HG02763 (cell line): ENCODE measurements at regions not wholly inside any gene's neighbourhood (a gene's known extent, or its start where the extent isn't known, plus 50 kb on each side); places are given as distances from the start of the nearest gene placed in this dataset.
"Not testable (repeated sequence)": the region's sequence is repeated elsewhere in the genome, so short reads cannot be mapped to it uniquely, and the experiment has no call there.

Experiments
- ATAC-seq: cut with Tn5 transposase; IDR thresholded peaks from one replicate; pipeline ENCODE4 v1.9.1; 2021; ENCODE audit warnings: mild to moderate bottlenecking, moderate library complexity; ENCODE audit not compliant: unreplicated experiment

DNA sequence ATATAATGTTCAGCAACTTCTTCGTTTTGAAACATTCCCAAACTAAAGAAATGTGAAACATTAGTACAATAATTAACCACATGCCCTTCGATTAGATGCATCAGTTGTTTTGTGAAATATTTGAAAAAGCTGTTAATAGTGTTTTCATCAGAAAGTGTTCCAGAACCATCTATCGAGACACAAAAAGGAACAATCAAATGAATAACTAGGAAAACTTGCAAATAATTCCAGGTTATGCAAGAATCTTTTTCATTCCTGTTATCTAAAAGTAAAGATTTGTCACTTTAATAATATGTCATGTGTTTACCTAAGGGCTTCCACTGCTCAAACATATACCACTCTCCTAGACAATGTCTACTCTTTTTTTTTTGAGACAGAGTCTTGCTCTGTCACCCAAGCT lies 904.2 kb upstream of the MIR17HG start:
- ATAC-seq = no peak

DNA sequence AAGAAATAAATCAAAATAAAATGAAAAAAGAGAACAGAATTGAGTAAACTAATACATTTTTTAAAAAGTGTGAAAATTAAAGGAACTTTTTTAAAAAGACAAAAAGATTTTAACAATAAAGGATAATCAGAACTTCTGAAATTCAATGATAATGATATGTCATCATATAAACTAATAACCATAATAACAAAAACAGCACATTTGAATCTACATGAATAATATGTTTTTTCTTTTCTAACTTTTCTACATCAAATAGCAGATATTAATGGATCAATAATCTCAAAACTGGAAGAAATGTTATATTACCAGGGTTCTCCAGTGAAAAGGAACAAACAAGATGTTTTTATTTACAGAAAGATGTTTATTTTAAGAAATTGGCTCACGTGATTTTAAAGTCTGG lies 903.3 kb upstream of the MIR17HG start:
- ATAC-seq = no peak

DNA sequence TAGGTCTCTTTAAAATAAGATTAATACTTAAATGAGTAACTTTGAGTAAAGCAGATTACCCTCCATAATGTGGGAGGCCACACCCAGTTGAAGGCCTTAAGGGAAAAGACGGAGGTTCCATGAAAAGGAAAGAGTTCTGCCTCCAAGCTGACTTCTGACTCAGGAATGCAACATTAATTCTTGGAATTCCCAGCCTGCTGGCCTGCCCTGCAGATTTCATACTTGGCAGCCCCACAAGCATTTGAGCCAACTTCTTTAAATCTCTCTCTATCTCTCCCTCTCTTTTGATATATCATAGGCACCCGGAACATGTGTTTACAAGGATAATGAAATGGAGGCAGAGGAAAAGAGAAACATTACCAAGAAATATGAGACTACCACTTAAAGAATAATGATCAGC lies 902.3 kb upstream of the MIR17HG start:
- ATAC-seq = no peak

DNA sequence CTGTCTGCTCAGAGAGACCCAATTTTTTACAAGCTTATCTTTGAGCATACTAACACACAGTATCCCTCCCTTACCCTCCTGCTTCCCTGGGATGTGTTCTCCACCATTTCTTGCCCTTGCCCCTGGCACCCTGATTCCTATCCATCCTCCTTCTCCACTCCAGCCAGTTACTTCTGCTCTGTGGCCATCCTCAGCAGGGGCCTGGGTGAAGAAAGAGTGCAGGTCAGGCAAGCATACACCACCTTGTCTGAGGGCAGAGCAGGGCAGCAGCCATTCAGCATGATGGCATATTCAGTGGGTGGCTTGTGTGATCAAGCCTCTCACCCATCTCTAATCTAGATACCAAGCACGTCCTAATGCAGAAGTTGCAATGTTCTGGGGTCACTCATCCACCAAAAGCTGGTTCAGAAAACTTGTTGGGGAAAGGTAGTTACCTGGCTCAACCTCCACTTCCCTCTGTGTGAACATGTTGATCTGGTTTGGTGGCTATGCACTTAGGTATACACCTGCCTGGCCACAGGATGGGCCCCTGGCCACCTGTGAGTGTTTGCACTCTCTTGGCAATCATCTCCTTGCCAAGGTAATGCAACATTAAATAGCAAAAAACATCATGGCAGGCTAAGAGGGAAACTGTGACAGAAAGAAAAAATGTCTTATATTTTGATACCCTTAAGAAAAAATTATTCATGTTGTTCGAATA lies 900.3 kb upstream of the MIR17HG start:
- ATAC-seq = no peak

DNA sequence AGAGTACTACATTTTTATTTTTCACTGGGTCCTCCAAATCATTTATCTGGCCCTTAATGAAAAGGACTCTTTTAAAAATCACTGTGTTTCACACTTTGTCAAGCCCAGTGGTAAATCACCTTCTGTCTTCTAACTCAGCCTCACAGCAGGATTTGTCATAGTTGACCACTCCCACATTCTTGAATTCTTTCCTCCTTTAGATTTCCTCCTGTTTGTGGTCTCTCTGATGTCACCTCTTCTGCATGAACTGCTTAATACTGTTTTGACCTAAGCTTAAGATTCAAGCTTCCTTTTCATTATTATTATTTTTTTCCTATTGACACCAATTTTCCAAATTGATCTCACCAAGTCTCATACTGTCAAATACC lies 899.8 kb upstream of the MIR17HG start:
- no peak for ATAC-seq

DNA sequence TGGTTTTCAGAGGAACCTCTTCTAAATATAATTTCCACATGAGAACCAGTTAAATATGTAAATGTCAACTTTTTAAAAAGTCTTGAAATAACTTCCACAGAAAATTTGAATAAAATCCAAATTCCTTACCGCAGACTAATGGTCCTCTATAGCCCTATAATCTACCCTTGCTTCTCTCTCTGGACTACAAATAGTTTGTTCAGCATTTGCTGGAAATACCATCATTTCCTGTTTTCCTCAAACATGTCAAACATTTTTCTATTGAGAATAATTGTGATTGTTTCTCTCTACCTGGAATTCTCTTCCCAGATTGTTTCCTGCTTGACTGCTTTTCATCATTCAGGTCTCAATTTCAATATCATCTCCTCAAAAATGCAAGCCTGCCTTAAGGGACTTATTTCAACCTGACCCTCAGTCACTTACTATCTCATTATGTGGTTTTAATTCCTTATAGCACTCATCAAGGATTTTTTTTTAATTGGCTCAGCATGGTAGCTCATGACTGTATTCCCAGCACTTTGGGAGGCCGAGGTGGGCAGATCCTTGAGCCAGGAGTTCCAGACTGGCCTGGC lies 898.9 kb upstream of the MIR17HG start:
- no peak for ATAC-seq

DNA sequence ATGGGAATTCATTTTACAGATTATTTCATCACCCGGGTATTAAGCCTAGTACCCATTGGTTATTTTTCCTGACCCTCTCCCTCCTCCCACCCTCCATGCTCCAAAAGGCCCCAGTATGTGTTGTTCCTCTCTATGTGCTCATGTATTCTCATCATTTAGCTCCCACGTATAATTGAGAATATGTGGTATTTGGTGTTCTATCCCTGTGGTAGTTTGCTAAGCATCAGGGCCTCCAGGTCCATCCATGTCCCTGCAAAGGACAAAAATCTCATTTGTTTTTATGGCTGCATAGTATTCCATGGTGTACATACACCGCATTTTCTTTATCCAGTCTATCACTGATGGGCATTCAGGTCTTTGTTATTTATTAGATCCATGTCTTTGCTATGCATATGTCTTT lies 894.1 kb upstream of the MIR17HG start:
- no peak for ATAC-seq

DNA sequence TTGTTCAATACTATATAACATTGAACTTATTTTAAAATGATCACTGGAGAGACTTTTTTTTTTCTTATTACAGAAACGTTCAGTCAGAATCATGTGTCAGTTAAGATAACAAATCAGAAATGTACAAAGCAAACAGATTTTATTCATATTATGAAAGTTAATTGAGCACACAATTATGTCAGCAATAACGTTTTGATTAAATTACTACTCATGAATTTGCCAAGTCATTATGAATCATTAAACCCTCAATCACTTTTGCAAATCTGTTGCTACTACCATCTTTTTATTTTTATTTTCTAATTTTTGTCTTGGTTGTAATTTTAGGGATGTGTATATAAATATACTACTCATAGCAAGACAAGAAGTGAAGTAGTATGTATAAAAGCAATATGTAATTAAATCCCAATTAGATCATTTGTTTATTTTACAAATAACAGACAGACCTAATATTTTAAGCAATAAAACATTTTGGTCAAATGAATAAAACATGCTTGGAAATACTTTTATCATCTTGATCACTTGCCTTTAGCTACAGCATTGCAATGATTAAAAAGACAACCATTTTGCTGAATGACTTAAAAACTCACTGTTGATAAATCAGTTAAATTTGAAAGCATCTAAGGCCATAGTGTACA lies 893.4 kb upstream of the MIR17HG start:
- no peak for ATAC-seq

DNA sequence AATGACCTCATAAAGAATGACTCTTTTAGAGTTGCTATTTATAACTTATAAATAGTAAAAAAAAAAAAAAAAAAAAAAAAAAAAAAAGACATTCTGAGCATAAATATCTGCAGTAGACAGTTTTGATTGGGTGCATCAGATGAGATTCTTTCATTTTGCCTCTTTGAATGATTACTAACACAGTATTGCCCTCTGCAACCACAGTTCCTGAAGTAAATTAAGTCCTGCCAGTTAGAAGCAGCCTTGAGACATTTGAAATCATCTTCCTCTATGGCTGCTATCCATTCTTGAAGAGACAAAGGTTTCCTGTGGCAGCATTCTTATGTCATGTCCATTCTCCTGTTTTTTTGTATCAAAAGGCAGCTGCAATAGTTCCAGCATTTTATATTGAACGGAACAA lies 892.4 kb upstream of the MIR17HG start:
- ATAC-seq = no peak

DNA sequence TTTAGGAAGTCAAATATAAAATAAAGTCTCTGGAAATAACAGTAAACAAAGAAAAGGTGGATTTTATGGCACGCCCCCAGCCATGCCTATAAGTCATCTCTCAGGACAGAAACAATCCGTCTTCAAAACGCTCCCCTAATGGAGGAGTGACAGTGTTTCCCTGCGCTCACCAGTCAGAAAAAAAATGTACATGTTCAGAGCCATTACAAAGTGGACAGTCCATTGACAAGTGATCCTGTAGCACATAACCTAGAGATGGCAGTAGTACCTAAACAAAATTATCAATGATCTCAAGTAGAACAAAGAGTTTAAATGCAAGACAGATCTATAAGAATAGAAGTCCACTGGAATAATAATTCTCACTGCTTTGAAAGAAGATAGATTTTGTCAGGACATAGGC lies 891.7 kb upstream of the MIR17HG start:
- ATAC-seq = no peak

DNA sequence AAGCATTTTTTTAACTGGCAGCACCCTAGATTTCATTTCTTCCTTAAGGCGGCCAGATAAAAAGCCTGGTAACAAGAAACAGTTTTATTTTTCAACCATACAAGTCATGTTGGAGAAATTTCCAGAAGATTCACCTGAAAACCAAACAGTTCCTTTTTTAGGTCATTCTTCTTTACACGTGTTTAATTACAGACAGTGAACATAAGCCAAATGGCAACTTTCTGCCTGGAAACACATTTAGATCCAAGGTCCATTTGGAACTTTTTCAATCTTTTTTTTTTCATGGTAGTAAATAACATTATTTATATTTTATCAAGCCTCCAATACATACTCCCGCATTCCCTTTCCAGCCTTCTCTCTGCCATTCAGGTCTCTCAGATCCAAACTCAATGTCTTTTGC lies 886.1 kb upstream of the MIR17HG start:
- no peak for ATAC-seq

DNA sequence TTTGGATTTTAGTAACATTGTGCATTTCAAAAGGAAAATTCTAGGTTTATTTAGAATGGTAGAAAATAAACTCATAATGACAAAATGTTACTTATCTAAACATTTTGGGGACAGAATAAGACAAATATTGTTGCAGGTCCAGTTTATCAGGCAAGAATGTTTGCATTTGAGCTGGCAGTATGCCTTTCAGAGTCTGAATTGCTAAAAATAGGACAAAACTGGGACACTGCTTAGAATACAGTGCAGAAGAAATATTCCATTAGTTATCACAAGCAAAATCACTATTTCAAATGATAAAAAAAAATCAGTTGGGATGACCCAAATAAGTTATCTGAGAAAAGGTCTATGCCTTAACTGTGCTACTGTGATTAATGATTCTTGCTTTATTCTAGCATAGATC lies 870.3 kb upstream of the MIR17HG start:
- no peak for ATAC-seq

DNA sequence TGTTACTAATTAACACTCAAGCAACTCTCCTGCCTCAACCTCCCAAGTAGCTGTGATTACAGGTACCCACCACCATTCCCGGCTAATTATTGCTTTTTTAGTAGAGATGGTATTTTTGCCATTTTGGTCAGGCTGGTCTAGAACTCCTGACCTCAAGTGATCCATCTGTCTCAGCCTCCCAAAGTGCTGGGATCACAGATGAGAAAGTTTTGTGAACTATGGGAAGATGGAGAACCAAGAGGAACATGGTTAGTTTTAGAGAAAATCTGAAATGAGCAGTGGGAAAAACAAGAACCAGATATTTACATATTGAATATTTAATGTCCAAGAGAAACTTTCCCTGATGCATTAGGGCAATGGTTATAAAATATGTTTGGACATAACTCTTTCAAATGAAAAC lies 863.6 kb upstream of the MIR17HG start:
- ATAC-seq = no peak

DNA sequence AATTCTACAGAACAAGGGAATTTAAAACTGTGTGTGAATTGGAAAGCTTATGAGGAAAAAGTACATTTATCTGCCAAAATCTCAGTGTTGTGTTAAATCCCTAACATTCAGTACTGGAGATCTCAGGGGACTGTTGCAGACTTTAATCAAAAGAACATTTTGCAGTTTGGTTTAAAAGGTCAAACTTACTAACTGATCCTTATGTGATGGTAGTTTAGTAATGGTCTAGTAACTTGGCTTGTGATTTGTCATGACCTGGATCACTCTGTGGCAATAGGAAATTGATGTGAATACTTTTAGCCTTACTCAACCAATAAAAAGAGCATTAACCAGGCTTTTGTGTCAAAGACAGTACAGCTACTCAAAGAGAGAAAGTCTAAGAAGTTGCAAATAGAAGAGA lies 862.1 kb upstream of the MIR17HG start:
- no peak for ATAC-seq

DNA sequence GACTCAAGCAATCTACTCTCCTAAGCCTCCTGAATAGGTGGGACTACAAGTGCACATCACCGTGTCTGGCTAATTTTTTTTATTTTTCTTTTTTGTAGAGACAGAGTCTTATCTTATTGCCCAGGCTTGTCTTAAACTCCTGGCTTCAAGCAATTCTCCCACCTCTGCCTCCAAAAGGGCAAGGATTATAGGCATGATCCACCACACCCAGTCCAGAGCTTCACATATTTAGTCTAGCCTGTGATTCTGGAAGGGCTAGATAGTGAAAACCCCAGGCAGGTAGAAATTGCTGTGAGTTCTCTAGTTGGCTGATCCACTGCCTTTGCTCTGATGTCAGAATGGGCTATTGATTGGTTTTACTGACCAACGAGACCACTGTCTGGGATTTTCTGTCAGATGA lies 854.6 kb upstream of the MIR17HG start:
- no peak for ATAC-seq

DNA sequence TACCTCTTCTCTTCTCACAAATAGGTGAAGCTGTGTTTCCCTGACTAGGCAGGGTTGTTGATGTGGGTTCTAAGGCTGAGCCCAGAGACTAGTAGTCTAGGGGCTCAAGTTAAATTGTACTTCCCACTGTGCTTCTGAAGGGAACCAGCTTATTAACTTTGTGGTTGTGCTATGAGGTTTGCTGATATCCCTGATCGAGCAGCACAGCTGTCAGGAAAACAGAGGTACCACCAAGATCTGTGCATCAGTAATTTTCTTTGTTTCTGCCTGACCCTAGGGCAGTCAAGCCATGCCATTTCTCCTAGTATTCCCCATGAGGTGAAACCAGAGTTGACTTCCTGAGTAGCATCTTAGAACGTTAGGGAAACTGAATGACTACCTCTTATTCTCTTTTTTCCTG lies 853.8 kb upstream of the MIR17HG start:
- ATAC-seq = no peak

DNA sequence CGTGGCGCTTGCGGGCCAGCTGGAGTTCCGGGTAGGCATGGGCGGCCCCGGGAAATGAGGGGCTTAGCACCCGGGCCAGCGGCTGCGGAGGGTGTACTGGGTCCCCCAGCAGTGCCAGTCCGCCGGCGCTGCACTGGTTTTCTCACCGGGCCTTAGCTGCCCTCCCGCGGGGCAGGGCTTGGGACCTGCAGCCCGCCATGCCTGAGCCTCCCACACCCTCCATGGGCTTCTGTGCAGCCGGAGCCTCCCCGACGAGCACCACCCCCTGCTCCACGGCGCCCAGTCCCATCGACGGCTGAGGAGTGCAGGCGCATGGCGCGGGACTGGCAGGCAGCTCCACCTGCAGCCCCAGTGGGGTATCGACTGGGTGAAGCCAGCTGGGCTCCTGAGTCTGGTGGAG lies 852.6 kb upstream of the MIR17HG start:
- not testable (repeated sequence) for ATAC-seq

DNA sequence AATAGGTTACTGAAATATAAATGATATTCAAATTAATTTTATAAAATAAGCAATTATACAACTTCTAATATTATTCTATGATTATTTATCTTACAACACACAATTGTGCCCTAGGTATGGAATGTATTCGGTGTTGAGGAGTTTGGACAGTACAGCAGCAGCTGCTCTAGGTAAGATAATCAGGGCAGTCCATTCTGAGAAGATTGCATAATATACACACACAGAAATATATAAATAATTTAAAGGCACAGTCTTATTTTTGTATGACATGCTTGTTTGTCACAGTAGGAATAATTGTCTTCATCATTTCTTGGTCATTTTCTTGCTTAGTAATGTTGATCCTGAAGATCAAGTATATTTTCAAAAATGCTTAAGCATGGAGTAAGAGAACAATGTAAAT lies 849.4 kb upstream of the MIR17HG start:
- ATAC-seq = no peak

DNA sequence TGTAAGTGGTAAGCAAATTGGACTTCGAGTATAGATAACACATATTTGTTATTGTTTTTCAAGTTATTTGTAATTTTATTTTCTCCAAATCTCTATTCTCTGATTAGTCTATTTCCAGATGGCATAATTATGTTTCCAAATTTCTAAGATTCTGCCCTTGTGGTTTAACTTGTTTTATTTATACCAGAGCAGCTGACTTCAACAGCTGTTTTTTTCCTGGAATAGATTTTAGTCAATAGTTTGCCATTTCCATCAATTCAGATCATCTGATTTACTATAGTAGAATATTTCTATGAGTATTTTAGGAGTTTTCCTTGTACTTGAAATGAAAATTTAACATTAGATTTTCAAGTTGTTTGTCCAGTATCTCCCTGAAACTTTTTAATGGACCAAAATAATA lies 848.7 kb upstream of the MIR17HG start:
- no peak for ATAC-seq

DNA sequence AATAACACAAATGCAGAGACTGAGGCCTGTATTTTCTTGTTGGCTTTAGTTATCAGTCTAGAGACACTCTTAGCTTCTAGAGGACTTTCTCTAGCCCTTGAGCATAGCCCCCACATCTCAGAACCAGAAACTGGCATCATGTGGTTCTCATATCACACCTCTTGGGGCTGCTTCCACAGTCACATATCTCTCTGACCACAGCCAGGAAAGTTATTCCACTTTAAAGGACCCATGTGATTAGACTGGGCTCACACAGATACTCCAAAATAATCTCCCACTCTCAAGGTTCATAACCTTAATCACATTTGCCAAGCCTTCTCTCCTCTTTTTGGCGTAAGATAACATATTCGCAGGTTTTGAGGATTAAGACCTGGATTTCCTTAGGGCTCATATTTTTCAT lies 846.9 kb upstream of the MIR17HG start:
- ATAC-seq = no peak

DNA sequence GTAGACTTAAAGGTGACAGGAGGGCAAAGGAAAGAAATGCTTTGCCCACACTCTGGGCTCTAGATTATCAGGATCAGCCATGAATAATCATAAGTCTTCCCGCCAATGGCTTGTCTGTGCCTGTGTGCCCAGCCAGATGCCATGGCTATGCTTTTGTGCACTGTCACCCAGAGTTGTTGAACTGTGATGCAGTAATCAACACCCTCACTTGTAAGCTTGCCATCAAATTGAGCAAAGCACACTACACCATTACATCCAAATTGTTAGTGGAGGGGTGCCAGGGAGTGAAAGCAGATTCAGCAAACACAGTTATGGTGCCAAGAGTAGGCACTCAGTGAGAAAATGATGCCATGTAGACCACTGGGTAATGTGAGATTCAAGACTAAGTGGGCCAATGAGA lies 845.3 kb upstream of the MIR17HG start:
- ATAC-seq = no peak

DNA sequence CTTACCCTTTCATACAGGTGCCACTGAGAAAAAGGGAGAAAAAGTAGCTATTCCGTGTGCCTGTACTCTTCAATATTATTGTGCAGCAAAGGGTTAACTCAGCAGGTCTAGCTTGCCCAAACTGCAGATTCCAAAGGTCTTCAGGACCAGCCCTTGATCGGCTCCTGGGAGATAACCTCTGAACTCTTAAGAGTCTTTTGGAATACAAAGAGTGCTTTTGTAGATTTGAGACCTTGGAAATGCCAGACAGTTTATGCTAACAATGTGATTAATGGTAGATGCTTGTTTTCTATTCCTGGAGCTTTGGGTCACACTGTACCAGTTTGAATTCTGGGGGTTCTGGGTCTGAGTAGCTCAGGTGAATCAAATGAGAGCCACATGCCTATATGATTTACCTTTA lies 844.7 kb upstream of the MIR17HG start:
- ATAC-seq = no peak

DNA sequence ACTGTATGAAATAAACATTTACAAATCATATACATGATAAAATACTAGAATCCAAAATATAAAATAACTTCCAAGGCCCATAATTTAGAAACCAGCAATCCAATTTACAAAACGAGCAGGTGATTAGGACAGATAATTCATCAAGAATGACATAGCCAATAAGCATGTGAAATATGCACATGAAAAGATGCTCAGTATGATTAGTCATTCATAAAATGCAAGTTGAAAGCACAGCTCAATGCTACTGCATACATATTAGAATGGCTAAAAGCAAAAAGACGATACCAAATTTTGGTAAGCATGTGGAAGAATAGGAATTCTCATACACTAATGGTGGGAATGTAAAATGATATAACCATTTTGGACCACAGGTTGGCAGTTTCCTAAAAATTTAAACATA lies 837.2 kb upstream of the MIR17HG start:
- no peak for ATAC-seq
